GM10266 (cell line): ENCODE measurements at regions not wholly inside any gene's neighbourhood (a gene's known extent, or its start where the extent isn't known, plus 50 kb on each side); places are given as distances from the start of the nearest gene placed in this dataset.

ENCODE experiments used
- DNase-seq: peaks from one replicate; pipeline ENCODE4 v3.0.0; 2012; ENCODE audit errors: extremely low spot score
- TF ChIP-seq, protein P1 (sequence below): IDR thresholded peaks from 2 replicates; pipeline ENCODE4 v1.5.1; 2012; ENCODE audit warnings: mild to moderate bottlenecking, low read depth; ENCODE audit not compliant: control insufficient read depth, insufficient read depth; ENCODE audit errors: missing control alignments

DNA sequence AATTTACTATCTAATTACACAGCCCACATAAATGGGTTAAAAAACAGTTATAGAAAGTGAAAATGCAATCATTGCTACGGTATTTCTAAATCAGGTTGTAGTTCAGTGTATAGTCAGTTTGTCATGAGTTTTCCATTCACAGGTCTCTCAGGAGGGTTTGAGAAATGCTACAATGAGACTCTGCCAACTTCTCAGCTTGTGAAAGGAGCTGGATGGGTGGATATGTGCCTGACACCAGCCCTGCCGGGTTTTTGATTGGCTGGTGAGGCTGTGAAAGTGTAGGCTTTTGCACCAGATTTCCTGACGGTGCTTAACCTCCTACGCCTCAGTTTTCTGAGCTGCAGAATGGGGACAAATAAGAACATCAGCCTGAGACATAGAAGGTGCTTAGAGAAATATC is 102.6 kb upstream of the SMIM21 start:
- no peak for DNase-seq

DNA sequence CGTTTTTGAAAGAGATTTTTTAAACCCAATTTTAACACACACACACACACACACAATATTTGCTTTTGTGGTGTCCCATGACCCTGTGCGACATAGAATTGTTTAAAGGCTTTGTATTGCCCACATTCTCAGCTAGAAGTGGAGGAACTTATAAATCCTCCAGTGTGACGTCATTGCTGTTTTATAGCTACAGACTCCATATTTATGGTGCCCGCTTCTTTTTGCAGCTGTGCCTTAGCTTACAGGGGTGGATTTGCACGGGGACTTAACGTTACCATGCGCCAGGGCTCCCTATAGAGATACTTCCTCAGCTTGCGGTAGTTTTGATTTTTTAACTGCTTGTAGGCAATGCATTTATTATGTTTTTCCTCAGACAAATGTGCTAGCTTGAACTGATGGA is 101.9 kb upstream of the SMIM21 start:
- TF ChIP-seq, protein P1, sequence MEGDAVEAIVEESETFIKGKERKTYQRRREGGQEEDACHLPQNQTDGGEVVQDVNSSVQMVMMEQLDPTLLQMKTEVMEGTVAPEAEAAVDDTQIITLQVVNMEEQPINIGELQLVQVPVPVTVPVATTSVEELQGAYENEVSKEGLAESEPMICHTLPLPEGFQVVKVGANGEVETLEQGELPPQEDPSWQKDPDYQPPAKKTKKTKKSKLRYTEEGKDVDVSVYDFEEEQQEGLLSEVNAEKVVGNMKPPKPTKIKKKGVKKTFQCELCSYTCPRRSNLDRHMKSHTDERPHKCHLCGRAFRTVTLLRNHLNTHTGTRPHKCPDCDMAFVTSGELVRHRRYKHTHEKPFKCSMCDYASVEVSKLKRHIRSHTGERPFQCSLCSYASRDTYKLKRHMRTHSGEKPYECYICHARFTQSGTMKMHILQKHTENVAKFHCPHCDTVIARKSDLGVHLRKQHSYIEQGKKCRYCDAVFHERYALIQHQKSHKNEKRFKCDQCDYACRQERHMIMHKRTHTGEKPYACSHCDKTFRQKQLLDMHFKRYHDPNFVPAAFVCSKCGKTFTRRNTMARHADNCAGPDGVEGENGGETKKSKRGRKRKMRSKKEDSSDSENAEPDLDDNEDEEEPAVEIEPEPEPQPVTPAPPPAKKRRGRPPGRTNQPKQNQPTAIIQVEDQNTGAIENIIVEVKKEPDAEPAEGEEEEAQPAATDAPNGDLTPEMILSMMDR = no peak
- DNase-seq = no peak

More for the DNA sequence above, 102.6 kb upstream of the SMIM21 start:
- TF ChIP-seq, protein P1 = no peak

- DNase-seq = no peak
- TF ChIP-seq, protein P1 = no peak
Measured at GRCh38 chr18:75527848-75528685, 100.6 kb upstream of the SMIM21 start.

- no peak for DNase-seq
- TF ChIP-seq, protein P1 = no peak
Measured at GRCh38 chr18:75526038-75526437, 98.5 kb upstream of the SMIM21 start.

DNA sequence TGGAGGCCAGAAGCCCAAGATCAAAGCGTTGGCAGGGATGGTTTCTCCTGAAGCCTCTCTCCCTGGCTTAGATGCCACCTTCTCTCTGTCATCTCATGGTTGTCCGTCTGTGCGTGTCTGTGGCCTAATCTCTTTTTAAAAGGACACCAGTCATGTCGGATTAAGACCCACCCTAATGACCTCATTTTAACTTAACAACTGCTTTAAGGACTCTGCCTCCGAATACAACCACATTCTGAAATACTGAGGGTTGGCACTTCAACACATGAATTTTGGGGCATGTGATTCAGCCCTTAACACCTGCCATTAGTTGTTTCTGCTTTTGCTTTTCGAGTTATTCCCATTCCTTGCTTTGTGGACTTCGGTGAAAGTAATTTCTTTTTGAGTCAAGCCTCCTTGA is 97.8 kb upstream of the SMIM21 start:
- DNase-seq = no peak
- TF ChIP-seq, protein P1 = no peak

- no peak for DNase-seq
- TF ChIP-seq, protein P1 = no peak
Measured at GRCh38 chr18:75524841-75525240, 97.3 kb upstream of the SMIM21 start.

- no peak for DNase-seq
- TF ChIP-seq, protein P1 = no peak
Measured at GRCh38 chr18:75524181-75524580, 96.7 kb upstream of the SMIM21 start.
